Body of pancreas (tissue), 4 donors: ENCODE measurements at regions not wholly inside any gene's neighbourhood (a gene's known extent, or its start where the extent isn't known, plus 50 kb on each side); places are given as distances from the start of the nearest gene placed in this dataset.

ENCODE experiments used
- CTCF ChIP-seq, 7 experiments: fragments of 450-650 bp in 4 of 7; fragments of 200-600 bp in 3 of 7; sonication (generic) in 3 of 7; IDR thresholded peaks; one replicate each; pipeline ENCODE4 v1.5.1; 2016 to 2019; ENCODE audit warnings: antibody characterized with exemption in 7 of 7
- POLR2A ChIP-seq, 3 donors: fragments of 450-650 bp; IDR thresholded peaks; one replicate each; pipeline ENCODE4 v1.6.1; 2016; ENCODE audit warnings: antibody characterized with exemption in 3 of 3, mild to moderate bottlenecking in 2 of 3

- no peak for TF ChIP-seq CTCF (IDR thresholded peaks at IDR 0.05)
- no peak for TF ChIP-seq POLR2A (IDR thresholded peaks at IDR 0.05)
These were observed 243.6 kb upstream of the RHOBTB1 start for GRCh38 chr10:61187601-61188000.
